ENCODE measurements at regions not wholly inside any gene's neighbourhood (a gene's known extent, or its start where the extent isn't known, plus 50 kb on each side); places are given as distances from the start of the nearest gene placed in this dataset.

GRCh38 chr6:87847135-87847829, 145.2 kb upstream of the AKIRIN2 start:
- H4K5ac ChIP-seq (ENCODE audit: insufficient read length, low read depth, low read length) = no peak overlapping the region
- H2BK5ac ChIP-seq (ENCODE audit: insufficient read length, low read length) = no peak overlapping the region
- no peaks in the 10 kb centered on the region for H3K79me1 ChIP-seq (ENCODE audit: insufficient read depth, low read depth, low read length, poor library complexity, severe bottlenecking)
- H3K79me2 ChIP-seq (ENCODE audit: insufficient read depth, low read length) = no peaks in the 10 kb centered on the region
- H3K18ac ChIP-seq (ENCODE audit: insufficient read length, low read depth, low read length) = no peak overlapping the region
- H4K91ac ChIP-seq (ENCODE audit: insufficient read length, low read depth, low read length) = no peak overlapping the region
- H3K27ac ChIP-seq (ENCODE audit: insufficient read length, low read depth, low read length) = no peak overlapping the region
- DNase-seq = no peak
- H3K56ac ChIP-seq (ENCODE audit: insufficient read length, low read depth, low read length) = no peak overlapping the region
- Mint-ChIP-seq H3K4me1 (peaks cover 5 to 12% of the 10 kb centered on the region in 2 experiments), H3K27me3 (ENCODE audit: low read depth) (no peaks in the 10 kb centered on the region; the same call in 1 of the 2 replicates), H3K4me3 (no peak overlapping the region), H3K27ac (no peak overlapping the region), H3K36me3 (ENCODE audit: insufficient read depth in 1 of 3, low read depth in 3 of 3) (no peaks in the 10 kb centered on the region), H3K9me3 (no peaks in the 10 kb centered on the region)
- H2BK120ac ChIP-seq (ENCODE audit: low read depth, low read length, poor library complexity, severe bottlenecking) = no peak overlapping the region
- H3K14ac ChIP-seq (ENCODE audit: insufficient read depth, low read length) = no peak overlapping the region
- H2BK20ac ChIP-seq (ENCODE audit: low read depth, low read length, poor library complexity, severe bottlenecking) = no peak overlapping the region
- no CpG with 5 or more reads among the region's 6 CpGs for WGBS (ENCODE audit: extremely low coverage, insufficient read length, low lambda C conversion rate)
- no peak overlapping the region for H2AK5ac ChIP-seq (ENCODE audit: insufficient read length, low read length)
- H3T11ph ChIP-seq (ENCODE audit: low read length) = no peak overlapping the region
- H3K23ac ChIP-seq (ENCODE audit: insufficient read length, low read depth, low read length) = no peak overlapping the region
- H3K4me1 ChIP-seq (ENCODE audit: insufficient read depth, low read length) = no peaks in the 10 kb centered on the region
- no peak overlapping the region for H3K4me2 ChIP-seq (ENCODE audit: insufficient read depth, insufficient read length, low read length)
- H2BK15ac ChIP-seq (ENCODE audit: low read depth, low read length) = no peak overlapping the region
- no peaks in the 10 kb centered on the region for H3K9me3 ChIP-seq (ENCODE audit: control insufficient read depth, low read depth, low read length)
- H4K8ac ChIP-seq (replicated peaks; ENCODE audit: insufficient read length, low read depth, low read length) = no peak overlapping the region
- H2AFZ ChIP-seq (ENCODE audit: low read length) = no peak overlapping the region
- no peak overlapping the region for H2BK12ac ChIP-seq (ENCODE audit: insufficient read length, low read depth, low read length)
- no peak overlapping the region for H3K4ac ChIP-seq (ENCODE audit: low read depth, low read length)
- H4K20me1 ChIP-seq (ENCODE audit: control insufficient read depth, insufficient read depth, insufficient read length) = no peaks in the 10 kb centered on the region
- TF ChIP-seq CTCF (conservative IDR thresholded peaks at IDR 0.05) = no peak
- H3K27me3 ChIP-seq (ENCODE audit: insufficient read depth, low read length) = no peaks in the 10 kb centered on the region
- no peaks in the 10 kb centered on the region for H3K23me2 ChIP-seq (ENCODE audit: insufficient read length, low read depth, low read length, poor library complexity, severe bottlenecking)
- H3K9ac ChIP-seq (ENCODE audit: extremely low read depth, insufficient read length, low read length) = no peak overlapping the region
